Testis (tissue), 2 donors: ENCODE measurements at regions not wholly inside any gene's neighbourhood (a gene's known extent, or its start where the extent isn't known, plus 50 kb on each side); places are given as distances from the start of the nearest gene placed in this dataset.

ENCODE experiments used
- DNase-seq: peaks from one replicate; pipeline ENCODE4 v3.0.0-alpha.2; 2019
- H3K27ac ChIP-seq, 2 donors: fragments of 200-600 bp; sonication (generic); one replicate each; pipeline ENCODE4 v1.5.1; 2019
- H3K27me3 ChIP-seq: fragments of 200-600 bp; sonication (generic); one replicate; pipeline ENCODE4 v1.5.1; 2019
- H3K36me3 ChIP-seq: fragments of 200-600 bp; sonication (generic); one replicate; pipeline ENCODE4 v1.5.1; 2017; ENCODE audit warnings: low read depth; ENCODE audit errors: missing control alignments
- H3K4me1 ChIP-seq: fragments of 200-600 bp; sonication (generic); one replicate; pipeline ENCODE4 v1.5.1; 2019
- H3K4me3 ChIP-seq, 2 donors: fragments of 200-600 bp; sonication (generic); one replicate each; pipeline ENCODE4 v1.5.1; 2017 to 2019
- H3K9me3 ChIP-seq: fragments of 200-600 bp; sonication (generic); one replicate; pipeline ENCODE4 v1.5.1; 2017
- POLR2A ChIP-seq: fragments of 450-650 bp; IDR thresholded peaks from one replicate; pipeline ENCODE4 v1.6.1; 2017; ENCODE audit warnings: antibody characterized with exemption, mild to moderate bottlenecking, moderate library complexity
- WGBS, 2 donors: methylation state at CpG; one replicate each; pipeline ENCODE4 v1.1.5; 2018; 5-methylcytosine and 5-hydroxymethylcytosine counted together
- intact Hi-C: fragments of 100-400 bp; cut with DNase I; formaldehyde crosslinking; loops from one replicate; pipeline ENCODE4 v1.15.1; 2023; ENCODE audit warnings: low total_unique reads
- TF ChIP-seq, protein P1 (sequence below), 3 experiments: fragments of 450-650 bp in 2 of 3; fragments of 200-600 bp in 1 of 3; sonication (generic) in 1 of 3; IDR thresholded peaks; one replicate each; pipeline ENCODE4 v1.5.1; 2016 to 2019; ENCODE audit warnings: antibody characterized with exemption in 3 of 3, mild to moderate bottlenecking in 2 of 3, moderate library complexity in 1 of 3

DNA sequence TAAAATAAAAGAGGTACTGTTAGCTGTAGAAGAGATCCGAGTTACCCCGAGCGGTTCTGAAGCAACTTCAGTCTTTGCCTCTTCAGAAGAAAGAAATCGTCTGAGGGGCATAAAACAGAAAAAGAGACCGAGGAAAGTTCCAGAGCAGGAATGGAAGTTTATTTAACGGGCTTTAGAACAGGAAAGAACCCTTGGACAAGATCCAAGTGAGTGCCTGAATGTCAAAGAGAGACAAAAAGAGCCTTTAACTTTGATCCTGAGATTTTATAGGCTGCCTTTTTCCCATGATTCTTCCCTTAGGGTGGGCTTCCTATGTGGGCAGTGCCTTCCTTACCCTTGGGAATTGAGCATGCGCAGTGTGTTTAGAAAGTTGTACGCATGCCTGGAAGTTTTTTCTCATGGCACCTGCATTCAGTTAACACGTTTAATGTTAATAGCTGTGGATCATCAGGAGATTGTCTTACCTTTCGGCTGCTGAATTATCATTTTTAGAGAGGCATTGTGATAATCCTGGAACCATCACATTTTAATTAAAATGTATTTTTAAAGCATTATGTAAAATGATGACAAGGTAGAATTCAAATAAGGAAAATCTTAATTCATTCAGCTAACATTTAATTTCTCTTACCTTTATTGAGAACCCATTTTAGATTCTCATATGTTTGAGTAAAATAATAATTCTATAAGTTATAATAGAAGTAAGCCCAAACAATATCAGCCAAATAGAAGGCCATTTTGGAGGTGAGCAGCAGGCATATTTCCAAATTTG lies 269.5 kb upstream of the ZSWIM2 start:
- 67 to 81% methylated on average over 10 of the region's 10 CpGs for WGBS, 2 donors
- intact Hi-C loops: no loop called here
- peak; percentile 16 for DNase-seq
- Histone ChIP-seq H3K36me3 (no peaks in the 10 kb centered on the region), H3K27me3 (no peaks in the 10 kb centered on the region), H3K4me3 (no peak overlapping the region), H3K4me1 (no peaks in the 10 kb centered on the region), H3K27ac (no peak overlapping the region), H3K9me3 (no peaks in the 10 kb centered on the region)
- TF ChIP-seq, protein P1, sequence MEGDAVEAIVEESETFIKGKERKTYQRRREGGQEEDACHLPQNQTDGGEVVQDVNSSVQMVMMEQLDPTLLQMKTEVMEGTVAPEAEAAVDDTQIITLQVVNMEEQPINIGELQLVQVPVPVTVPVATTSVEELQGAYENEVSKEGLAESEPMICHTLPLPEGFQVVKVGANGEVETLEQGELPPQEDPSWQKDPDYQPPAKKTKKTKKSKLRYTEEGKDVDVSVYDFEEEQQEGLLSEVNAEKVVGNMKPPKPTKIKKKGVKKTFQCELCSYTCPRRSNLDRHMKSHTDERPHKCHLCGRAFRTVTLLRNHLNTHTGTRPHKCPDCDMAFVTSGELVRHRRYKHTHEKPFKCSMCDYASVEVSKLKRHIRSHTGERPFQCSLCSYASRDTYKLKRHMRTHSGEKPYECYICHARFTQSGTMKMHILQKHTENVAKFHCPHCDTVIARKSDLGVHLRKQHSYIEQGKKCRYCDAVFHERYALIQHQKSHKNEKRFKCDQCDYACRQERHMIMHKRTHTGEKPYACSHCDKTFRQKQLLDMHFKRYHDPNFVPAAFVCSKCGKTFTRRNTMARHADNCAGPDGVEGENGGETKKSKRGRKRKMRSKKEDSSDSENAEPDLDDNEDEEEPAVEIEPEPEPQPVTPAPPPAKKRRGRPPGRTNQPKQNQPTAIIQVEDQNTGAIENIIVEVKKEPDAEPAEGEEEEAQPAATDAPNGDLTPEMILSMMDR (IDR thresholded peaks at IDR 0.05): no peak
- TF ChIP-seq POLR2A: no peak

DNA sequence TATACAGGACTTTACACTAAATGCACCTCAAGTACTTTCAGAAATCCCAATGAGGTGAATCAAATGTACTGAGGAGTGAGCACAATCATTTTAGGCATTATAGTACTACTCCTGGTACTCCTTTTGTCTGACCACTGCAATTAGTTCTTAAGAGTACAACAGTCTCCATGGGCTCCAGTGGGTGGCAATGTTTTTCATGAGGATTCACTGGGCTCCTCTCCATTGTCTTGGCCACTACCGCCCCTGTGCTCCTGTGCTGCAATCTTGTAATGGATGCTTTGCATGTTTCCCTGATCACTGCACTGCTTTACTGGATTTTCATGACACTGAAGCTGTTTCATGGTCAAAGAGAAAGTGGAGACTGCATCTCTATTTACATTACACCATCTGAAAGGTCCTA lies 268.5 kb upstream of the ZSWIM2 start:
- intact Hi-C loops: no loop called here
- H3K36me3 ChIP-seq: no peaks in the 10 kb centered on the region
- H3K4me1 ChIP-seq: no peaks in the 10 kb centered on the region
- no peaks in the 10 kb centered on the region for H3K27me3 ChIP-seq
- 90 to 100% methylated on average over 1 of the region's 1 CpG for WGBS, 2 donors
- no peak overlapping the region for H3K4me3 ChIP-seq
- no peak overlapping the region for H3K27ac ChIP-seq
- TF ChIP-seq POLR2A: no peak
- TF ChIP-seq, protein P1 (IDR thresholded peaks at IDR 0.05): no peak
- DNase-seq: no peak
- no peaks in the 10 kb centered on the region for H3K9me3 ChIP-seq

DNA sequence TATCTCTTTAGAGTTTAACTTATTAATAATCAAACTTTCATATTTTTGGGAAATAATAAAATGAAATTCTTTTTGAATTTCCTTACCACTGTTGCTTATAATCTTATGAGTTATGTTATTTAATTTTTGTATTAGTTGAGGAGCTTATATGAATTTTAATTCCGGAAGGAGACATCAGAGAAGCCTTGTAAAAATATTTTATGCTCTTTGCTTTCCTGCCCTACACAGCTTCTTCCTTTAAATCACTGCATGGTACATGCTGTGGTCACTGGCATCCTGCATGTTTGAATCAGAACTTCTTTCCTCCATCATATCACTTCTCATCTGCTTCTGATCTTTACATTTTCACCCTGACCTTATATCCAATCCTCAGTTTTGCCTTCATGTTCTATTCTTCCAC lies 266.7 kb upstream of the ZSWIM2 start:
- intact Hi-C loops: no loop called here
- TF ChIP-seq POLR2A: no peak
- TF ChIP-seq, protein P1 (IDR thresholded peaks at IDR 0.05): no peak
- no peaks in the 10 kb centered on the region for H3K36me3 ChIP-seq
- no peaks in the 10 kb centered on the region for H3K27me3 ChIP-seq
- H3K27ac ChIP-seq: no peak overlapping the region
- no peak overlapping the region for H3K4me3 ChIP-seq
- WGBS, 2 donors: 87 to 90% methylated on average over 1 of the region's 1 CpG
- no peaks in the 10 kb centered on the region for H3K9me3 ChIP-seq
- DNase-seq: no peak
- H3K4me1 ChIP-seq: no peaks in the 10 kb centered on the region

DNA sequence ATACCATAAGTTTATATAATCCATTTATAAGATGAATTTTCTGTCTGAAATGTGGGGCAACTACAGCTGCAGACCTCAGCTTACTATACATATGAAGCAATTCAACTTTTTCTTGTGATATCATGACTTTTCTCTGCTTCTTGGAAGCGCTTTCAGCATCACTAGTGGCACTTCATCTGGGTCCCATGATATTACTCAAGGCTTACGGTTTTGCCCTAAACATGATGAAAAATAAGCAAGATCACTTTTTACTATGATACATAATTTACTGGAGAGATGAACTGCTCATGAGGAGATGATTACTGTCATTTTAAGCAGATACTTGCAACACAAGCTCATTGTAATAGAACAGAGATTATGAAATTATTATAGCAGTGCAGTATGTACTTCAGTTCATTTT lies 258.0 kb upstream of the ZSWIM2 start:
- intact Hi-C loops: no loop called here
- no peaks in the 10 kb centered on the region for H3K9me3 ChIP-seq
- H3K36me3 ChIP-seq: no peaks in the 10 kb centered on the region
- DNase-seq: no peak
- no peaks in the 10 kb centered on the region for H3K27me3 ChIP-seq
- H3K4me1 ChIP-seq: no peaks in the 10 kb centered on the region
- WGBS, 2 donors: 90 to 93% methylated on average over 2 of the region's 2 CpGs
- TF ChIP-seq, protein P1 (IDR thresholded peaks at IDR 0.05): no peak
- TF ChIP-seq POLR2A: no peak
- H3K27ac ChIP-seq: no peak overlapping the region
- H3K4me3 ChIP-seq: no peak overlapping the region

DNA sequence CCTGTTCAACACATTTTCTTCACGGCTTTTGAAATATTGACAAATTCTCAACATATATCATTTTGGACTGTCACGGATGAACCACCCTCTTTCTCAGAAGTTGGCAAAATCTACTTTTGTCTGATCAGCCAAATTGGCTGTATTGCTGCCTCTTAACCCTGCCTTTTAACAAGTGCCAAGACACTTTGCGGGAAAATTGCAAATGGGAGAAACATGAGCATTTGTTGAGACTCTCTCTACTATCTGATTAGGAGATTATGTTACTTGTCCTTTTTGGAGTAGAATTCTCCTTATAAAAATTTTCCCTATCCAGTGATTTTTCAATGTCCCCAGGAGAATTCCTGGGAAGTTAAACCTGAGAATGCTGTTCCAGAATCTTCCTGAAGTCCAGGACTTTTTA lies 256.2 kb upstream of the ZSWIM2 start:
- 91 to 95% methylated on average over 3 of the region's 3 CpGs for WGBS, 2 donors
- no peaks in the 10 kb centered on the region for H3K27me3 ChIP-seq
- DNase-seq: no peak
- no peak overlapping the region for H3K4me3 ChIP-seq
- intact Hi-C loops: no loop called here
- no peak overlapping the region for H3K27ac ChIP-seq
- TF ChIP-seq POLR2A: no peak
- TF ChIP-seq, protein P1 (IDR thresholded peaks at IDR 0.05): no peak
- no peaks in the 10 kb centered on the region for H3K36me3 ChIP-seq
- H3K9me3 ChIP-seq: no peaks in the 10 kb centered on the region
- H3K4me1 ChIP-seq: no peaks in the 10 kb centered on the region
